Testis (tissue), 2 donors: ENCODE measurements at regions not wholly inside any gene's neighbourhood (a gene's known extent, or its start where the extent isn't known, plus 50 kb on each side); places are given as distances from the start of the nearest gene placed in this dataset.

ENCODE experiments used
- CTCF ChIP-seq, 3 experiments: fragments of 450-650 bp in 2 of 3; fragments of 200-600 bp in 1 of 3; sonication (generic) in 1 of 3; IDR thresholded peaks; one replicate each; pipeline ENCODE4 v1.5.1; 2016 to 2019; ENCODE audit warnings: antibody characterized with exemption in 3 of 3, mild to moderate bottlenecking in 2 of 3, moderate library complexity in 1 of 3
- POLR2A ChIP-seq: fragments of 450-650 bp; IDR thresholded peaks from one replicate; pipeline ENCODE4 v1.6.1; 2017; ENCODE audit warnings: antibody characterized with exemption, mild to moderate bottlenecking, moderate library complexity

- TF ChIP-seq CTCF (IDR thresholded peaks at IDR 0.05) = no peak
- TF ChIP-seq POLR2A = no peak
Observed at GRCh38 chr2:430291-431040, 142.6 kb upstream of the ALKAL2 start.
